NCI-H1694 (cell line): ENCODE measurements at regions not wholly inside any gene's neighbourhood (a gene's known extent, or its start where the extent isn't known, plus 50 kb on each side); places are given as distances from the start of the nearest gene placed in this dataset.

Experiments used
- DNase-seq: peaks from one replicate; lab custom pipeline; 2025; lab: John Stamatoyannopoulos, UW

GRCh38 chrX:42096265-42096920 is 173.0 kb upstream of the CASK start:
- DNase-seq = no peak

GRCh38 chrX:42094218-42094617 is 170.9 kb upstream of the CASK start:
- no peak for DNase-seq

- DNase-seq = no peak
Observed at GRCh38 chrX:42093756-42094155, 170.4 kb upstream of the CASK start.

GRCh38 chrX:42090395-42090794 is 167.0 kb upstream of the CASK start:
- no peak for DNase-seq

GRCh38 chrX:42089031-42089430 is 165.7 kb upstream of the CASK start:
- DNase-seq = no peak

- DNase-seq = no peak
Observed at GRCh38 chrX:42087960-42088359, 164.6 kb upstream of the CASK start.

GRCh38 chrX:42085836-42086235 is 162.5 kb upstream of the CASK start:
- no peak for DNase-seq

- no peak for DNase-seq
Observed at GRCh38 chrX:42079968-42080367, 156.6 kb upstream of the CASK start.

GRCh38 chrX:42077675-42078074 is 154.3 kb upstream of the CASK start:
- DNase-seq = no peak

- no peak for DNase-seq
Observed at GRCh38 chrX:42075032-42075431, 151.7 kb upstream of the CASK start.

GRCh38 chrX:42073448-42073847 is 150.1 kb upstream of the CASK start:
- DNase-seq = no peak

- no peak for DNase-seq
Observed at GRCh38 chrX:42070866-42071265, 147.5 kb upstream of the CASK start.

GRCh38 chrX:42054256-42054655 is 130.9 kb upstream of the CASK start:
- DNase-seq = no peak

- no peak for DNase-seq
Observed at GRCh38 chrX:42050345-42050744, 127.0 kb upstream of the CASK start.

GRCh38 chrX:42047886-42048285 is 124.5 kb upstream of the CASK start:
- DNase-seq = no peak

- DNase-seq = no peak
Observed at GRCh38 chrX:42028109-42028508, 104.8 kb upstream of the CASK start.

GRCh38 chrX:42027367-42028000 is 104.1 kb upstream of the CASK start:
- DNase-seq = no peak

- no peak for DNase-seq
Observed at GRCh38 chrX:42025861-42026260, 102.5 kb upstream of the CASK start.

- no peak for DNase-seq
Observed at GRCh38 chrX:42023122-42023521, 99.8 kb upstream of the CASK start.

- no peak for DNase-seq
Observed at GRCh38 chrX:42022158-42022557, 98.8 kb upstream of the CASK start.

GRCh38 chrX:42021058-42021457 is 97.7 kb upstream of the CASK start:
- no peak for DNase-seq

- DNase-seq = no peak
Observed at GRCh38 chrX:42020225-42020624, 96.9 kb upstream of the CASK start.

GRCh38 chrX:42017971-42018370 is 94.6 kb upstream of the CASK start:
- DNase-seq = no peak

- no peak for DNase-seq
Observed at GRCh38 chrX:42000836-42001235, 77.5 kb upstream of the CASK start.
